Fibroblast of lung (primary cell): ENCODE measurements at regions not wholly inside any gene's neighbourhood (a gene's known extent, or its start where the extent isn't known, plus 50 kb on each side); places are given as distances from the start of the nearest gene placed in this dataset.
A peak's percentile ranks its signal among the peaks of the same experiment; 100 is the strongest.

Source experiments
- DNase-seq, 2 donors: peaks; one replicate each; pipeline versions ENCODE4 v3.0.0 to v3.0.0-alpha.2; 2010; ENCODE audit warnings: low read depth in 2 of 2
- H2AFZ ChIP-seq: 2 replicates; pipeline ENCODE4 v1.5.1; 2012; ENCODE audit warnings: low read length, control low read depth, inconsistent platforms
- H3K27ac ChIP-seq: 2 replicates; pipeline ENCODE4 v1.5.1; 2011; ENCODE audit warnings: low read length, control low read depth; ENCODE audit not compliant: insufficient read depth
- H3K27me3 ChIP-seq: 2 replicates; pipeline ENCODE4 v1.5.1; 2011; ENCODE audit warnings: mild to moderate bottlenecking, low read length; ENCODE audit not compliant: control insufficient read depth, insufficient read depth
- H3K36me3 ChIP-seq: 2 replicates; pipeline ENCODE4 v1.5.1; 2011; ENCODE audit warnings: low read length; ENCODE audit not compliant: control insufficient read depth, insufficient read depth
- H3K4me1 ChIP-seq: 2 replicates; pipeline ENCODE4 v1.5.1; 2011; ENCODE audit warnings: low read length; ENCODE audit not compliant: control insufficient read depth, insufficient read depth; ENCODE audit errors: extremely low read depth
- H3K4me2 ChIP-seq: 2 replicates; pipeline ENCODE4 v1.5.1; 2011; ENCODE audit warnings: low read length, control low read depth; ENCODE audit not compliant: insufficient read depth; ENCODE audit errors: extremely low read depth
- H3K4me3 ChIP-seq, 4 experiments: fragments of 200-600 bp in 1 of 4; sonication (generic) in 1 of 4; replicated peaks in 1 of 4; 2 replicates each; pipeline ENCODE4 v1.5.1; 2011 to 2016; ENCODE audit warnings: low read length in 4 of 4, low read depth in 3 of 4, mild to moderate bottlenecking in 3 of 4, control low read depth in 2 of 4, inconsistent platforms in 1 of 4, mixed read lengths in 1 of 4; ENCODE audit not compliant: insufficient read depth in 1 of 4; ENCODE audit errors: control extremely low read depth in 1 of 4
- H3K79me2 ChIP-seq: 2 replicates; pipeline ENCODE4 v1.5.1; 2012; ENCODE audit warnings: mild to moderate bottlenecking, low read length, inconsistent platforms; ENCODE audit not compliant: control insufficient read depth, insufficient read depth
- H3K9ac ChIP-seq: 2 replicates; pipeline ENCODE4 v1.5.1; 2011; ENCODE audit warnings: mild to moderate bottlenecking, low read length, control low read depth; ENCODE audit not compliant: insufficient read depth
- H3K9me3 ChIP-seq: 2 replicates; pipeline ENCODE4 v1.5.1; 2012; ENCODE audit warnings: low read depth, low read length; ENCODE audit not compliant: control insufficient read depth, insufficient read depth
- H4K20me1 ChIP-seq: 2 replicates; pipeline ENCODE4 v1.5.1; 2011; ENCODE audit warnings: low read length; ENCODE audit not compliant: control insufficient read depth, insufficient read depth; ENCODE audit errors: extremely low read depth
- EZH2 ChIP-seq: IDR thresholded peaks from 2 replicates; pipeline ENCODE4 v1.5.1; 2012; ENCODE audit warnings: low read length, control low read depth, mild to moderate bottlenecking; ENCODE audit errors: missing control alignments
- TF ChIP-seq, protein P1 (sequence below), 2 donors: IDR thresholded peaks in 1 of 2; conservative IDR thresholded peaks in 1 of 2; 1 replicate in 1 of 2; 2 replicates in 1 of 2; pipeline ENCODE4 v1.5.1; 2011 to 2012; ENCODE audit warnings: low read length in 2 of 2, control low read depth in 1 of 2, inconsistent platforms in 1 of 2, low read depth in 1 of 2, mild to moderate bottlenecking in 1 of 2

DNA sequence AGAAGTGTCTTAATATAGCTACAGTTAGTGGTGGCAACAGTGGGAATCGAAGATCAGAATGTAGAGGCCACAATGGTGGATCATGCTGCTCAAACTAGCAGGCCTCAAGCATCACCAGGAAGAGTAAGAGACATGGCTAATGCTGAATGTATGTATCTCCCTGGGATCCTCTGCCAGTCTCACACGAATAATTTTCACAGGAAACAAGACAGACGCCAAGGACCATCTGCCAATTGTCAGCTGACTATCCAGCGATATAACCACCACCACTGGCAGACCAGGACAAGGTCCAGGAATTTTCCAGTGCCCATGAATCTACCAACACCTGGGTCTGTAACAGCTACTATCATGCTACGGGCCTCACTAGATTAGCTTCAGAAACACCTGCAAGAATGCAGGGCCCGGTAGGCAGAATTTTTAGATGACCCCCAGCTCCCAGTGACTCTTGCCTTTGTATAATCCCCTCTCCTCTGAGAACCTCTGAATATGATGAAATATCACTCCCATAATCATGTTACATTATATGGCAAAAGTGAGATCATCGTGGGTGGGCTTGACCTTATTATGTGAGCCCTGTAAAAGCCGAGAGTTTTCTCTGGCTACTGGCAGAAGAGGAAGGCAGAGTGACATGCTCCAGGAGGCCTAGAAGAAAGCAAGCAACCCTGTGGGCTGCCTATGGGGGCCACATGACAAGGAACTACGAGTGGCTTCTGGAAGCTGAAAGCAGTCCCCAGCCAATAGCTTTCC is 429.8 kb downstream of the BCOR start:
- Histone ChIP-seq H3K27me3 (peaks cover 3% of the 10 kb centered on the region), H3K79me2 (no peaks in the 10 kb centered on the region), H3K36me3 (no peaks in the 10 kb centered on the region), H3K4me2 (no peak overlapping the region), H3K4me1 (no peaks in the 10 kb centered on the region), H3K4me3 (no peak overlapping the region), H2AFZ (no peak overlapping the region), H3K27ac (no peak overlapping the region), H4K20me1 (no peaks in the 10 kb centered on the region), H3K9ac (no peak overlapping the region), H3K9me3 (no peaks in the 10 kb centered on the region)
- DNase-seq: no peak
- TF ChIP-seq EZH2: no peak
- TF ChIP-seq, protein P1, sequence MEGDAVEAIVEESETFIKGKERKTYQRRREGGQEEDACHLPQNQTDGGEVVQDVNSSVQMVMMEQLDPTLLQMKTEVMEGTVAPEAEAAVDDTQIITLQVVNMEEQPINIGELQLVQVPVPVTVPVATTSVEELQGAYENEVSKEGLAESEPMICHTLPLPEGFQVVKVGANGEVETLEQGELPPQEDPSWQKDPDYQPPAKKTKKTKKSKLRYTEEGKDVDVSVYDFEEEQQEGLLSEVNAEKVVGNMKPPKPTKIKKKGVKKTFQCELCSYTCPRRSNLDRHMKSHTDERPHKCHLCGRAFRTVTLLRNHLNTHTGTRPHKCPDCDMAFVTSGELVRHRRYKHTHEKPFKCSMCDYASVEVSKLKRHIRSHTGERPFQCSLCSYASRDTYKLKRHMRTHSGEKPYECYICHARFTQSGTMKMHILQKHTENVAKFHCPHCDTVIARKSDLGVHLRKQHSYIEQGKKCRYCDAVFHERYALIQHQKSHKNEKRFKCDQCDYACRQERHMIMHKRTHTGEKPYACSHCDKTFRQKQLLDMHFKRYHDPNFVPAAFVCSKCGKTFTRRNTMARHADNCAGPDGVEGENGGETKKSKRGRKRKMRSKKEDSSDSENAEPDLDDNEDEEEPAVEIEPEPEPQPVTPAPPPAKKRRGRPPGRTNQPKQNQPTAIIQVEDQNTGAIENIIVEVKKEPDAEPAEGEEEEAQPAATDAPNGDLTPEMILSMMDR (conservative IDR thresholded peaks at IDR 0.05 in 1 of 2, IDR thresholded peaks at IDR 0.05 in 1 of 2; ENCODE audit: low read depth in 1 of 2, low read length in 2 of 2): no peak

DNA sequence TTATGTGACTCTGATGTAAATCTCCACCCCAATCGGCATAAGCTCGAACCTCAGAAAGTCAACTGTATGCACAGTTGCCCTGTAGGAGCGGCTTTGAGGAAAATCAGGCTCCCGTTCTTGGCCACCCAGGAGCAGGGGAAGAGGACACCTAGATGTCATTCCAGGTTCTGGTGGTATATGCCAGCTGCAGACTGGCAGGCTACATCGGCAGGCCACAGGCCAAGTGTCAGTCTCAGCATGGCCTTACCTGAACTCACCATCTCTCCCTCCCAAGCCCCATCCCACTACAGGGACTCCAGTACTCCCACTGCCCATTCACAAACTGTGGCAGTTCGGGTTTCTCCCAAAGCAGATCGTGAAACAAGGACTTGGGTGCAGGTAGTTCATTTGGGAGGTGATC is 428.1 kb downstream of the BCOR start:
- Histone ChIP-seq H3K9me3 (no peaks in the 10 kb centered on the region), H3K79me2 (no peaks in the 10 kb centered on the region), H3K4me1 (no peaks in the 10 kb centered on the region), H3K36me3 (no peaks in the 10 kb centered on the region), H3K27ac (no peak overlapping the region), H3K4me2 (no peak overlapping the region), H2AFZ (no peak overlapping the region), H4K20me1 (no peaks in the 10 kb centered on the region), H3K4me3 (no peak overlapping the region), H3K27me3 (peaks cover 7% of the 10 kb centered on the region), H3K9ac (no peak overlapping the region)
- no peak for DNase-seq
- no peak for TF ChIP-seq EZH2
- TF ChIP-seq, protein P1 (conservative IDR thresholded peaks at IDR 0.05 in 1 of 2, IDR thresholded peaks at IDR 0.05 in 1 of 2; ENCODE audit: low read depth in 1 of 2, low read length in 2 of 2): no peak

DNA sequence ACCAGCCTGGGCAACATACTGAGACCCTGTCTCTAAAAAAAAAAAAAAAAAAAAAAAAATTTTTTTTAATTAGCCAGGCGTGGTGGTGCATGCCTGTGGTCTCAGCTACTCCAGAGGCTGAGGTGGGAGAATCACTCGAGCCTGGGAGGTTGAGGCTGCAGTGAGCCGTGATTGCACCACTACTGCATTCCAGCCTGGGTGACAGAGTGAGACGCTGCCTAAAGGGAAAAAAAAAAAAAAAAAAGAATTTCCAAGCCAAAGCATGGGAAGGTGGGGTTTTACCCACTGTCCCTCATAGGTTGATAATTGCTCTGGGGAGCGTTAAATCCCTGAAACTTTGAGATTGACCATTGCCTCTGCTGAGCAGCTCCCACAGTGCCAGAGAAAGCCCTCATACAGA is 427.5 kb downstream of the BCOR start:
- H3K9ac ChIP-seq: no peak overlapping the region
- no peaks in the 10 kb centered on the region for H3K4me1 ChIP-seq
- no peaks in the 10 kb centered on the region for H3K79me2 ChIP-seq
- no peaks in the 10 kb centered on the region for H3K9me3 ChIP-seq
- TF ChIP-seq, protein P1 (conservative IDR thresholded peaks at IDR 0.05 in 1 of 2, IDR thresholded peaks at IDR 0.05 in 1 of 2; ENCODE audit: low read depth in 1 of 2, low read length in 2 of 2): no peak
- no peak for TF ChIP-seq EZH2
- DNase-seq: peak in 1 of 2 donors; percentile 38
- H3K27me3 ChIP-seq: peaks cover 7% of the 10 kb centered on the region
- H3K4me2 ChIP-seq: no peak overlapping the region
- H3K36me3 ChIP-seq: no peaks in the 10 kb centered on the region
- no peak overlapping the region for H3K27ac ChIP-seq
- H4K20me1 ChIP-seq: no peaks in the 10 kb centered on the region
- no peak overlapping the region for H3K4me3 ChIP-seq
- no peak overlapping the region for H2AFZ ChIP-seq
